DND-41 (cell line): ENCODE measurements at regions not wholly inside any gene's neighbourhood (a gene's known extent, or its start where the extent isn't known, plus 50 kb on each side); places are given as distances from the start of the nearest gene placed in this dataset.
A peak's percentile ranks its signal among the peaks of the same experiment; 100 is the strongest.

ENCODE experiments used
- ATAC-seq: fragments of 200-7000 bp; cut with Tn5 transposase; 3 replicates; pipeline ENCODE4 v1.9.1; 2021; ENCODE audit warnings: low read depth; ENCODE audit not compliant: insufficient read depth
- DNase-seq: peaks from one replicate; pipeline ENCODE4 v3.0.0-alpha.2; 2020
- H2AFZ ChIP-seq: 2 replicates; pipeline ENCODE4 v1.6.0; 2012; ENCODE audit warnings: low read depth, low read length
- H3K27ac ChIP-seq: 2 replicates; pipeline ENCODE4 v1.5.1; 2012; ENCODE audit warnings: low read length, inconsistent platforms
- H3K27me3 ChIP-seq: fragments of 200-600 bp; sonication (generic); 2 replicates; pipeline ENCODE4 v1.6.0; 2012; ENCODE audit warnings: low read length, mild to moderate bottlenecking, inconsistent platforms; ENCODE audit not compliant: insufficient read depth, poor library complexity
- H3K36me3 ChIP-seq: 2 replicates; pipeline ENCODE4 v1.5.1; 2012; ENCODE audit warnings: low read length, inconsistent platforms; ENCODE audit not compliant: insufficient read depth
- H3K4me1 ChIP-seq: 2 replicates; pipeline ENCODE4 v1.5.1; 2012; ENCODE audit warnings: mild to moderate bottlenecking, low read length; ENCODE audit not compliant: insufficient read depth
- H3K4me2 ChIP-seq: 2 replicates; pipeline ENCODE4 v1.6.0; 2012; ENCODE audit warnings: mild to moderate bottlenecking, moderate library complexity, low read length, inconsistent platforms; ENCODE audit not compliant: insufficient read depth
- H3K4me3 ChIP-seq, 2 experiments: fragments of 200-600 bp in 1 of 2; shearing (Covaris generic) in 1 of 2; 2 replicates each; pipeline ENCODE4 v1.5.1; 2012 to 2016; ENCODE audit warnings: inconsistent platforms in 2 of 2, low read length in 2 of 2, mild to moderate bottlenecking in 2 of 2, low read depth in 1 of 2, moderate library complexity in 1 of 2
- H3K79me2 ChIP-seq: 2 replicates; pipeline ENCODE4 v1.6.0; 2012; ENCODE audit warnings: low read length, inconsistent platforms; ENCODE audit not compliant: insufficient read depth
- H3K9ac ChIP-seq: 2 replicates; pipeline ENCODE4 v1.6.0; 2012; ENCODE audit warnings: low read depth, mild to moderate bottlenecking, inconsistent platforms, low read length, moderate library complexity
- H3K9me3 ChIP-seq: 2 replicates; pipeline ENCODE4 v1.5.1; 2012; ENCODE audit warnings: low read length, moderate library complexity, mild to moderate bottlenecking, inconsistent platforms; ENCODE audit not compliant: insufficient read depth, severe bottlenecking
- H4K20me1 ChIP-seq: 2 replicates; pipeline ENCODE4 v1.6.0; 2012; ENCODE audit warnings: low read length; ENCODE audit not compliant: insufficient read depth
- CTCF ChIP-seq: IDR thresholded peaks from 2 replicates; pipeline ENCODE4 v1.5.1; 2012; ENCODE audit warnings: borderline replicate concordance, low read length, moderate library complexity, mild to moderate bottlenecking; ENCODE audit not compliant: poor library complexity, severe bottlenecking; ENCODE audit errors: extremely low read depth
- EZH2 ChIP-seq: IDR thresholded peaks from 3 replicates; pipeline ENCODE4 v1.6.1; 2012; ENCODE audit warnings: borderline replicate concordance, low read depth, mild to moderate bottlenecking, moderate library complexity, low read length, inconsistent platforms; ENCODE audit not compliant: severe bottlenecking

GRCh38 chr1:101452825-101453224 lies 216.0 kb downstream of the S1PR1 start:
- Histone ChIP-seq H3K36me3 (no peaks in the 10 kb centered on the region), H2AFZ (peak overlapping the region; percentile 57; the same call in 1 of the 2 replicates), H3K4me2 (peak overlapping the region; percentile 50; the same call in 1 of the 2 replicates), H4K20me1 (no peaks in the 10 kb centered on the region), H3K9ac (peak overlapping the region; percentile 43; the same call in 1 of the 2 replicates), H3K27ac (peak overlapping the region; percentile 84), H3K27me3 (no peaks in the 10 kb centered on the region), H3K9me3 (no peaks in the 10 kb centered on the region), H3K4me3 (peak overlapping the region in 1 of 2 experiments; percentile 6; a peak in 2 of 4 replicates), H3K79me2 (no peaks in the 10 kb centered on the region), H3K4me1 (peaks cover 43% of the 10 kb centered on the region)
- ATAC-seq (no peak), DNase-seq (no peak)
- TF ChIP-seq EZH2 = no peak
- TF ChIP-seq CTCF = no peak

DNA sequence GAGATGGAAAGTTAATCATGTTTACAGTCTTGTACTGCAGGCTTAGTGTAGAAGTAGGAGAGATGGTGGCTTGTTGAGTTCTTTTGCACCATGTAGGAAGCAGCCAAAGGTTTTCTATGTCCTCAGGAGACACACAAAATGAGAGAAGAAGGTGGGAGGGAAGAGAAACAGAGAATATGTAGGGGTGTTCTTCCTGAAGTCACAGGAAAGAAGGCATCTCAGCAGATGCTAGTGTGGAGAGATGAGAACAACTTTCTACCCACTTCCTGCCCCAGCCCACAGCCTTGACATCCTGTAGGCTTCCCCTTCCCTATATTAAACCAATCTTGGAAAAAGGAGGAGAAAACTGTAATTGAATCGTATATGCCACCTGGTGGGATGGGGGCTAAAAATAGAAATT lies 217.0 kb downstream of the S1PR1 start:
- ATAC-seq (peak; percentile 97), DNase-seq (peak; percentile 74)
- Histone ChIP-seq H3K27me3 (no peaks in the 10 kb centered on the region), H3K79me2 (no peaks in the 10 kb centered on the region), H2AFZ (peak overlapping the region; percentile 57), H3K36me3 (no peaks in the 10 kb centered on the region), H3K27ac (peak overlapping the region; percentile 84), H3K4me1 (peaks cover 43% of the 10 kb centered on the region), H3K4me3 (peak overlapping the region in 1 of 2 experiments; percentile 6; a peak in 2 of 4 replicates), H4K20me1 (no peaks in the 10 kb centered on the region), H3K9ac (peak overlapping the region; percentile 43), H3K4me2 (peak overlapping the region; percentile 50), H3K9me3 (no peaks in the 10 kb centered on the region)
- peak; percentile 34 for TF ChIP-seq CTCF
- TF ChIP-seq EZH2 = no peak

DNA sequence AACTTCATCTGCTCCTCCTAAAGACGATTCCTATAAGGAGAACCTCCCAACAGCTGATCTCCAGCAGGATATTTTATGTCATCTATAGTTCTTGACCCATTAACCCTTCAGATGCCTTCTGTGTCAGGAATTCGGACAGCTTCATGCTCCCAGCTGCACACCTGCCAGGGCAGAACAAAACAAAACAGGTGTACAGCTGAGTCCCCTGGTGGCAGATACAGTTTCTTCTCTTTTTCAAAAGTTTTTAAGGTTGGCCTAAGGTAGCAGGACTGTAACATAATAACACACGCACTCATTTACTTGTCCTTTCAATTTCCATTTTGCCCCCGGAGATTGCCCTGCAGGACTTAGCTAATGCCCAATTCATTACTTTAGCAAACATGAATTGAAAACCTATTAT lies 218.3 kb downstream of the S1PR1 start:
- Histone ChIP-seq H4K20me1 (no peaks in the 10 kb centered on the region), H3K36me3 (no peaks in the 10 kb centered on the region), H3K79me2 (no peaks in the 10 kb centered on the region), H3K27ac (peak overlapping the region; percentile 84), H3K9ac (no peak overlapping the region), H3K9me3 (no peaks in the 10 kb centered on the region), H3K27me3 (no peaks in the 10 kb centered on the region), H3K4me3 (no peak overlapping the region), H2AFZ (no peak overlapping the region), H3K4me2 (no peak overlapping the region), H3K4me1 (peaks cover 43% of the 10 kb centered on the region)
- ATAC-seq (no peak), DNase-seq (no peak)
- no peak for TF ChIP-seq EZH2
- TF ChIP-seq CTCF = peak; percentile 28
